Smooth muscle cell (in vitro differentiated cells): ENCODE measurements at regions not wholly inside any gene's neighbourhood (a gene's known extent, or its start where the extent isn't known, plus 50 kb on each side); places are given as distances from the start of the nearest gene placed in this dataset.
"Not testable (repeated sequence)": the region's sequence is repeated elsewhere in the genome, so short reads cannot be mapped to it uniquely, and the experiment has no call there.

Source experiments
- DNase-seq: peaks from one replicate; lab custom pipeline; 2025; ENCODE audit not compliant: unreplicated experiment; lab: John Stamatoyannopoulos, UW
- H2AFZ ChIP-seq: fragments of 200-600 bp; sonication (generic); 2 replicates; pipeline ENCODE4 v1.6.0; 2016; ENCODE audit warnings: antibody characterized with exemption, low read depth, mild to moderate bottlenecking
- H3F3A ChIP-seq: fragments of 200-600 bp; sonication (generic); 2 replicates; pipeline ENCODE4 v1.6.0; 2017; ENCODE audit warnings: antibody characterized with exemption, low read depth
- H3K27ac ChIP-seq: fragments of 200-600 bp; sonication (generic); 2 replicates; pipeline ENCODE4 v1.5.1; 2016; ENCODE audit warnings: low read depth, mild to moderate bottlenecking
- H3K27me3 ChIP-seq: fragments of 200-600 bp; sonication (generic); 2 replicates; pipeline ENCODE4 v1.6.1; 2016; ENCODE audit warnings: low read depth, mild to moderate bottlenecking
- H3K36me3 ChIP-seq: fragments of 200-600 bp; sonication (generic); 2 replicates; pipeline ENCODE4 v1.5.1; 2016; ENCODE audit warnings: low read depth
- H3K4me1 ChIP-seq: fragments of 200-600 bp; sonication (generic); 2 replicates; pipeline ENCODE4 v1.5.1; 2016; ENCODE audit warnings: low read depth
- H3K4me2 ChIP-seq: fragments of 200-600 bp; sonication (generic); 2 replicates; pipeline ENCODE4 v1.6.0; 2016; ENCODE audit warnings: mild to moderate bottlenecking
- H3K4me3 ChIP-seq: fragments of 200-600 bp; sonication (generic); 2 replicates; pipeline ENCODE4 v1.5.1; 2016; ENCODE audit warnings: mild to moderate bottlenecking
- H3K79me2 ChIP-seq: fragments of 200-600 bp; sonication (generic); 2 replicates; pipeline ENCODE4 v1.6.0; 2016; ENCODE audit warnings: low read depth, mild to moderate bottlenecking
- H3K9ac ChIP-seq: fragments of 200-600 bp; sonication (generic); 2 replicates; pipeline ENCODE4 v1.6.0; 2016; ENCODE audit warnings: low read depth
- H3K9me3 ChIP-seq: fragments of 200-600 bp; sonication (generic); replicated peaks from 2 replicates; pipeline ENCODE4 v1.5.1; 2016; ENCODE audit warnings: low read depth
- H4K20me1 ChIP-seq: fragments of 200-600 bp; sonication (generic); 2 replicates; pipeline ENCODE4 v1.6.0; 2016; ENCODE audit warnings: low read depth
- WGBS: methylation state at CpG from one replicate; pipeline ENCODE4 v1.1.7; 2016; ENCODE audit warnings: low lambda C conversion rate; 5-methylcytosine and 5-hydroxymethylcytosine counted together

DNA sequence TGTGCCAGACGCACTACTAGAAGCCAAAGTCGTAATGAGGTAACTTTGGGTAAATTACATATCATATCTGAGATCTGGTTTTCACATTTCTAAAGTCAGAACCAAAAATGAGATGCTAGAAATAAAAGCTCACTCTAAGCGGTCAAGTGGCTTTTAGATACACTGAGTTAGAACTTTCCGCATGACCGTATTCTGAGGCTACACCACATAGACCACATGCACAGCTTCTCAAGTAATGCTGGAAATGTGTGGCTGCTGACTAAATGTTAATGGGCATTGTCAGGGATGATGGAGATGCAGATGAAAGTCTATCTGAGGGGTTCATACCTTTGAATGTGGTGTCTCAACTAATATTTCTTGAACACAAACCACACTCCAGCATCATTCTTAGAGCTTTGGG, 316.8 kb downstream of the ANAPC1 start:
- DNase-seq, H3K4me3 ChIP-seq: not testable (repeated sequence)

DNA sequence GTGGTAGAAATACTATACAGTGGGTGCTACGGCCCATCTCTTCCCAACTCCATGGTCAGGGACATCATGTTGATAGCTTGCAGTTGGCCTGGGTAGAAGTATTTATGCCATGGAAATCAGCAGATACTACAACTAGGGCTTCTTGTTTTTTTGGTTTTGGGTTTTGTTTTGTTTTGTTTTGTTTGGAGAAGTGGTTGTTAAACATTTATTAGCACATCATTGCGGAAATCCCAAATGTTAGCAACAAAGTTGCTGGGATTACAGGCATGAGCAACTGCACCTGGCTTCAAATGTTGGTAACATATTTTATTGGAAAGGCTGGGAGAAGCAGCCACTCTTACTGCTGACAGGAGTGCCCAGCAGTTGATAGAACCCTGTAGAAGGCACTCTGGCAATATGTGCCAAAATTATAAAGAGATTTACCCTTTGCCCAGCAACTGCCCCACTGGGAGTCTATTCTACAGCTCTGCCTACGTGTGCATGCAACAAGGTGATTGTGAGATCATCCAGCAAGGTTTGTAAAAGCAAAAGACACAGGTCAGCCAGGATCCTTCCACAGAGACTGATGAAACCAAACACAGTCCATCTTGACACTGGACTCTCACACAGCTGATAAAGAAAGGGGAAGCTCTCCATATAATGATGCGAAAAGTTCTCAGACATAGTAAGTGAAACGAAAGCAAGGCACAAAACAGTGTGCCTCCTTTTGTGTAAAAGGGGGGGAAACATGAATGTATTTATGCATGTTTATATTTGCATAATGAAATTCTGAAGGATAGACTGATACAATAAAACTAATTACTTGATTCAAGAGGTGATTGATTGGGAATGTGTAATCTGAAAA, 314.4 kb downstream of the ANAPC1 start:
- not testable (repeated sequence) for H3K27me3 ChIP-seq, H3K79me2 ChIP-seq, H4K20me1 ChIP-seq, H3K9me3 ChIP-seq, H3K4me2 ChIP-seq, H3F3A ChIP-seq, H3K9ac ChIP-seq, DNase-seq, H3K36me3 ChIP-seq, H3K4me1 ChIP-seq, H3K27ac ChIP-seq, H3K4me3 ChIP-seq, H2AFZ ChIP-seq
- 72% methylated on average over 4 of the region's 5 CpGs for WGBS

More for the DNA sequence above, 316.8 kb downstream of the ANAPC1 start:
- not testable (repeated sequence) for H3K9ac ChIP-seq, H4K20me1 ChIP-seq, H3K36me3 ChIP-seq, H2AFZ ChIP-seq, H3F3A ChIP-seq, H3K4me2 ChIP-seq, H3K79me2 ChIP-seq, H3K27me3 ChIP-seq, H3K9me3 ChIP-seq, H3K27ac ChIP-seq, H3K4me1 ChIP-seq
- 74% methylated on average over 5 of the region's 5 CpGs for WGBS

- not testable (repeated sequence) for H3K4me2 ChIP-seq, H3F3A ChIP-seq, H3K4me3 ChIP-seq, H3K27ac ChIP-seq, H3K9ac ChIP-seq, H4K20me1 ChIP-seq, H3K79me2 ChIP-seq, H3K27me3 ChIP-seq, H3K36me3 ChIP-seq, DNase-seq, H3K4me1 ChIP-seq, H2AFZ ChIP-seq, H3K9me3 ChIP-seq
- 50% methylated on average over 7 of the region's 9 CpGs for WGBS
Observed at GRCh38 chr2:111570300-111571114, 313.5 kb downstream of the ANAPC1 start.

GRCh38 chr2:111574803-111575202, 309.2 kb downstream of the ANAPC1 start:
- H3K36me3 ChIP-seq, H3F3A ChIP-seq: not testable (repeated sequence)

GRCh38 chr2:111577154-111577885, 306.7 kb downstream of the ANAPC1 start:
- H3K4me1 ChIP-seq, H3K4me3 ChIP-seq, H3K9me3 ChIP-seq, H3K79me2 ChIP-seq, H2AFZ ChIP-seq, DNase-seq, H3K36me3 ChIP-seq, H4K20me1 ChIP-seq, H3K9ac ChIP-seq, H3K27ac ChIP-seq, H3K27me3 ChIP-seq, H3F3A ChIP-seq, H3K4me2 ChIP-seq: not testable (repeated sequence)
- 91% methylated on average over 17 of the region's 18 CpGs for WGBS

More at GRCh38 chr2:111574803-111575202, 309.2 kb downstream of the ANAPC1 start:
- H3K4me1 ChIP-seq, H3K9ac ChIP-seq, H2AFZ ChIP-seq, H3K4me2 ChIP-seq, DNase-seq, H3K79me2 ChIP-seq, H3K27me3 ChIP-seq, H3K27ac ChIP-seq, H3K4me3 ChIP-seq, H3K9me3 ChIP-seq, H4K20me1 ChIP-seq: not testable (repeated sequence)
- 96% methylated on average over 4 of the region's 4 CpGs for WGBS

DNA sequence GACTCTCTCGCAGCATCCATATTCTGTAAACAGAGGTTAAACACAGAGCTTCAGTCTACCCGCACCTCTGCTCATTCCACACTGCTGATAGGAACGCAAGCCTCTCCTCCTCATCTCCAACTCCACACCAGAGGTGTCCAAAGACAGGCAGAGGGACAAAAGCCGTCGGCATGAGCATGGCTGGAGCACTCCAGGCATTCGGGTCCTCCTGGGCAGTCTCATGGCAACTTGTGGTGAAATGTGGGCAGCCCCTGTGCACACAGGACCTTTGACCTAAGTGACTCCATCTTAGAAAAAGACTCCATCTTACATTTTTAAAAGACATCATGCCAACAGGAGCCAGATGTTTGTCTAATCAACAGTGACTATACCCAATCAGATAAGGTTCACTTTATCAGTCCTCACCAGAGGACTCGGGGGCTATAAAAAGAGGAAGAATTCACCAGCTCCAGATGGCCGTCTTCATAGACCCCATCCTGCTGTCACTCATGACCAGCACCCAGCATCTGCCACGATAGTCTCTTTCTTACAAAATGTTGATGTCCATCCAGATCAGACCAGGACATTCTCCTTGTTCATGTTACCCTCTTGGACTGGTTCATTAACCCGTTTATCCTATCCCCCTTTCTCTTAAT, 304.4 kb downstream of the ANAPC1 start:
- not testable (repeated sequence) for H3F3A ChIP-seq, H3K9ac ChIP-seq, DNase-seq, H3K27ac ChIP-seq, H3K36me3 ChIP-seq, H4K20me1 ChIP-seq, H3K4me2 ChIP-seq, H2AFZ ChIP-seq, H3K9me3 ChIP-seq, H3K4me1 ChIP-seq, H3K79me2 ChIP-seq, H3K27me3 ChIP-seq, H3K4me3 ChIP-seq
- WGBS: 89% methylated on average over 8 of the region's 10 CpGs

- H3K9ac ChIP-seq, DNase-seq, H3K9me3 ChIP-seq, H3K36me3 ChIP-seq, H3K4me2 ChIP-seq, H3K4me3 ChIP-seq, H3K4me1 ChIP-seq, H3K79me2 ChIP-seq, H3F3A ChIP-seq, H3K27me3 ChIP-seq, H2AFZ ChIP-seq, H4K20me1 ChIP-seq, H3K27ac ChIP-seq: not testable (repeated sequence)
- WGBS: no CpG with 5 or more reads among the region's 6 CpGs
Observed at GRCh38 chr2:111580616-111581015, 303.4 kb downstream of the ANAPC1 start.

GRCh38 chr2:111582090-111582489, 301.9 kb downstream of the ANAPC1 start:
- DNase-seq, H3K79me2 ChIP-seq, H3K9me3 ChIP-seq, H3K27ac ChIP-seq, H3F3A ChIP-seq, H3K9ac ChIP-seq, H3K4me3 ChIP-seq, H4K20me1 ChIP-seq, H3K4me1 ChIP-seq, H3K4me2 ChIP-seq, H3K36me3 ChIP-seq, H3K27me3 ChIP-seq, H2AFZ ChIP-seq: not testable (repeated sequence)
- WGBS: 65% methylated on average over 6 of the region's 6 CpGs
